NT2/D1 (cell line): ENCODE measurements at regions not wholly inside any gene's neighbourhood (a gene's known extent, or its start where the extent isn't known, plus 50 kb on each side); places are given as distances from the start of the nearest gene placed in this dataset.

Experiments used
- SUZ12 ChIP-seq: IDR thresholded peaks from 2 replicates; pipeline ENCODE4 v1.6.1; 2011; ENCODE audit not compliant: insufficient read length, insufficient read depth; ENCODE audit errors: extremely low read depth
- YY1 ChIP-seq: IDR thresholded peaks from 2 replicates; pipeline ENCODE4 v1.6.1; 2011; ENCODE audit not compliant: insufficient read length, insufficient read depth
- ZNF274 ChIP-seq: IDR thresholded peaks from 2 replicates; pipeline ENCODE4 v1.6.1; 2011; ENCODE audit warnings: mild to moderate bottlenecking, low read depth, low read length

- TF ChIP-seq ZNF274 (no peak), YY1 (no peak), SUZ12 (no peak)
Observed at GRCh38 chr4:41880840-41881831, 54.1 kb upstream of the TMEM33 start.
